Suprapubic skin (tissue), 4 donors: ENCODE measurements at regions not wholly inside any gene's neighbourhood (a gene's known extent, or its start where the extent isn't known, plus 50 kb on each side); places are given as distances from the start of the nearest gene placed in this dataset.

Experiments
- EP300 ChIP-seq: sonication (generic); formaldehyde crosslinking; IDR thresholded peaks from one replicate; pipeline ENCODE4 v1.6.1; 2017; ENCODE audit warnings: antibody characterized with exemption
- POLR2AphosphoS5 ChIP-seq, 3 donors: sonication (generic); formaldehyde crosslinking; IDR thresholded peaks; one replicate each; pipeline ENCODE4 v1.6.1; 2017; ENCODE audit warnings: antibody characterized with exemption in 3 of 3

DNA sequence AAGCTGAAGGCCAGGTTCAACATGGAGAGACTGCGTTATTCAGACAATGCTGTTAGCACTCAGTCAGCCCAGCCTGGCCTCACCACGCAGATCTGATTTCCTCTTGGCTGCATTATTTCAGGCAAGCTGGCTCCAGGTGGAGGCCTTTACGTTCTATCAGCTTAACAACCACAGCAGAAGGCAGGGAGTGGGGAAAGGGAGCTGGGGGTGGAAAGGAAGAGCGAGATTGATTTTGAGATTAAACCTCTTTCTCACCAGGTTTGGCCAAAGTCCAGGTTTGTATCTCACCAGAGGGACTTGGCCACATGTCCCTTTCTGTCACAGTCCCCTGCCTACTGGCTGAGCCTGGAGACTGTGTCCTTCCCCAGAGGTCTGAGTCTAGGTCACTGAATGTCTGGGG is 543.7 kb upstream of the TMEM132C start:
- TF ChIP-seq EP300 (no peak), POLR2AphosphoS5 (IDR thresholded peaks at IDR 0.05) (no peak)
